Prostate gland (tissue), 2 donors: ENCODE measurements at regions not wholly inside any gene's neighbourhood (a gene's known extent, or its start where the extent isn't known, plus 50 kb on each side); places are given as distances from the start of the nearest gene placed in this dataset.

Experiments
- DNase-seq: peaks from one replicate; pipeline ENCODE4 v3.0.0-alpha.2; 2019; ENCODE audit warnings: low spot score
- H3K27ac ChIP-seq, 2 donors: fragments of 200-600 bp; sonication (generic); 2 replicates each; pipeline ENCODE4 v1.5.1; 2017 to 2019
- H3K27me3 ChIP-seq: fragments of 200-600 bp; sonication (generic); replicated peaks from 2 replicates; pipeline ENCODE4 v1.5.1; 2019; ENCODE audit not compliant: insufficient read depth
- H3K36me3 ChIP-seq, 2 donors: fragments of 200-600 bp; sonication (generic); 1 replicate in 1 of 2; 2 replicates in 1 of 2; pipeline versions ENCODE4 v1.5.1 to v1.8.1; 2017 to 2019
- H3K4me1 ChIP-seq: fragments of 200-600 bp; sonication (generic); replicated peaks from 2 replicates; pipeline ENCODE4 v1.5.1; 2019
- H3K4me3 ChIP-seq, 2 donors: fragments of 200-600 bp; sonication (generic); 2 replicates each; pipeline ENCODE4 v1.5.1; 2017 to 2019
- H3K9me3 ChIP-seq: fragments of 200-600 bp; sonication (generic); 2 replicates; pipeline ENCODE4 v1.5.1; 2017
- POLR2A ChIP-seq: fragments of 450-650 bp; IDR thresholded peaks from one replicate; pipeline ENCODE4 v1.6.1; 2016; ENCODE audit warnings: antibody characterized with exemption, mild to moderate bottlenecking
- POLR2AphosphoS5 ChIP-seq: sonication (generic); formaldehyde crosslinking; IDR thresholded peaks from one replicate; pipeline ENCODE4 v1.6.1; 2017; ENCODE audit warnings: antibody characterized with exemption
- WGBS: methylation state at CpG from one replicate; pipeline ENCODE4 v1.1.5; 2018; 5-methylcytosine and 5-hydroxymethylcytosine counted together
- intact Hi-C: fragments of 100-400 bp; cut with DNase I; formaldehyde crosslinking; loops from one replicate; pipeline ENCODE4 v1.14.2; 2022
- TF ChIP-seq, protein P1 (sequence below), 4 experiments: fragments of 200-600 bp in 2 of 4; fragments of 450-650 bp in 2 of 4; sonication (generic) in 2 of 4; IDR thresholded peaks; 1 replicate in 3 of 4; 2 replicates in 1 of 4; pipeline ENCODE4 v1.5.1; 2016 to 2019; ENCODE audit warnings: antibody characterized with exemption in 4 of 4, mild to moderate bottlenecking in 2 of 4, moderate library complexity in 2 of 4

DNA sequence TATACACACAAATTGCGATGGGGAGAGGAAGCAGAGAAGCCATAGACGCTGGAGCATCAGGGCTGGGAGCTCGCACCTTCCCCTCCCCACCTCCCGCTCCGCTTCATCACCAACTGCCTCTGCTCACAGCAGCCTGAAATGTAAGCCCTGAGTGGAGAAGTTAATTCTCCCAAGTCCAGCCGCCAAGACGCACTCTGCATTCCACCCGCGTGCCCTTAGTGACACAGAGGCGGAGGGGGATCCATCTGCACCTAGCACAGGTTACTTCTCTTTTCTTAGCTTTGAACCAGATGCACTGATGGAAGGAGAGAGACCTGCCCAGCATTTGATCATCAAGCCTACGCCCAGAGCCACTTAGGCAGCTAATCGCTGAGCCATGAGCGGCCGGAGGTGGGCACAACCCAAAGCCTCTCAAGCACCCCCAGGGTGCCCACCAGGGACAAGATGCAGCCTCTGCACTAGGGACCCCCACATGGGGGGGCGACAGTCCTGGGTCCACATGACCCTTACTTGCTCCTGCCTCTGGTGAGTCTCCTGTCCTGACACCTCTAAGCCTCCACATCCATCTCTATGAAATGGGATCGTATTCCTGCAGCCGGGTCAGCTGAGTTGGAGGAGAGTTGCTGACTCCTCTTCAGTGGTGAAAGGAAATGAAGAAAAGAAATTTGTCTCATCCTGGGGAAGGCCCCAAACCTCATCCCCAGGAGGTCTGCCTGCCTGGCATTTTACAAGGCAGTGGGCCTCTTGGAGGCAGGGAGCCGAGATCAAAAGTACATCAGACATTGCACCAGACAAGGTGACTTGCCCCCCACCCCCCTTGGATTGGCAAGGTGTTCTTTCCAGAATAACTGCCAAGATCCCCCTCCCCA, 316.2 kb downstream of the MATN1 start:
- no peak overlapping the region for H3K27ac ChIP-seq
- no peak for DNase-seq
- H3K9me3 ChIP-seq = no peaks in the 10 kb centered on the region
- no peaks in the 10 kb centered on the region for H3K4me1 ChIP-seq
- TF ChIP-seq, protein P1, sequence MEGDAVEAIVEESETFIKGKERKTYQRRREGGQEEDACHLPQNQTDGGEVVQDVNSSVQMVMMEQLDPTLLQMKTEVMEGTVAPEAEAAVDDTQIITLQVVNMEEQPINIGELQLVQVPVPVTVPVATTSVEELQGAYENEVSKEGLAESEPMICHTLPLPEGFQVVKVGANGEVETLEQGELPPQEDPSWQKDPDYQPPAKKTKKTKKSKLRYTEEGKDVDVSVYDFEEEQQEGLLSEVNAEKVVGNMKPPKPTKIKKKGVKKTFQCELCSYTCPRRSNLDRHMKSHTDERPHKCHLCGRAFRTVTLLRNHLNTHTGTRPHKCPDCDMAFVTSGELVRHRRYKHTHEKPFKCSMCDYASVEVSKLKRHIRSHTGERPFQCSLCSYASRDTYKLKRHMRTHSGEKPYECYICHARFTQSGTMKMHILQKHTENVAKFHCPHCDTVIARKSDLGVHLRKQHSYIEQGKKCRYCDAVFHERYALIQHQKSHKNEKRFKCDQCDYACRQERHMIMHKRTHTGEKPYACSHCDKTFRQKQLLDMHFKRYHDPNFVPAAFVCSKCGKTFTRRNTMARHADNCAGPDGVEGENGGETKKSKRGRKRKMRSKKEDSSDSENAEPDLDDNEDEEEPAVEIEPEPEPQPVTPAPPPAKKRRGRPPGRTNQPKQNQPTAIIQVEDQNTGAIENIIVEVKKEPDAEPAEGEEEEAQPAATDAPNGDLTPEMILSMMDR (IDR thresholded peaks at IDR 0.05) = no peak
- TF ChIP-seq POLR2AphosphoS5 (no peak), POLR2A (no peak)
- H3K27me3 ChIP-seq = no peaks in the 10 kb centered on the region
- intact Hi-C loops = no loop called here
- no peak overlapping the region for H3K4me3 ChIP-seq
- no peaks in the 10 kb centered on the region for H3K36me3 ChIP-seq
- 61% methylated on average over 18 of the region's 18 CpGs for WGBS

DNA sequence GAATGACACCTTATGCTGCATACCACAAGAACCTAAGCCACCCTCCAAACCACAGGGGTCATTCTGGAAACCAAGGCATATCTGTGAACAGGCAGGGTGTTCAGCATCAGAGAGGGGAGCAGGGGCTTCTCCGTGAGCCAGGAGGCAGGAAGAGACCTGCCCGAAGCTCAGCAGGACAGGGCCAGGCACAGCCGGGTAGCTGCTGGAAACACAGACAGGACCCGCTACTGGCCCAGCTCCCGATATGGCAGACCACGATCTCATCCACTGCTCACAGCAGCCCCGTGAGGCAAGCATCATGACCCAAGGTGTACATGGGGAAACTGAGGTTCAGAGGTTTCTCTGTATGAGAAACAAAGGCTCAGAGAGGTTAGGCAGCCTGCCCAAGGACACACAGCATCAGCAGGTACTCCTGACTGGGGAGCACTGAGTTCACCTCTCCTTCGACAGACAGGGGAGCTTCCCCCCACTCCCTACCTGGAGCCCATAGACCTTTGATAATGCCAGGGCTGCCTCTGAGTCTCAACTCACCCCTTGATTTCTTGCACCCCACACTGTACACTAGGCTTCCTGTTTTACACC, 317.7 kb downstream of the MATN1 start:
- no peaks in the 10 kb centered on the region for H3K27me3 ChIP-seq
- H3K9me3 ChIP-seq = no peaks in the 10 kb centered on the region
- no peaks in the 10 kb centered on the region for H3K36me3 ChIP-seq
- intact Hi-C loops = no loop called here
- no peak for DNase-seq
- no peak overlapping the region for H3K4me3 ChIP-seq
- no peak for TF ChIP-seq POLR2A
- TF ChIP-seq POLR2AphosphoS5 = no peak
- TF ChIP-seq, protein P1 (IDR thresholded peaks at IDR 0.05) = no peak
- H3K27ac ChIP-seq = no peak overlapping the region
- WGBS = 58% methylated on average over 8 of the region's 8 CpGs
- H3K4me1 ChIP-seq = no peaks in the 10 kb centered on the region

DNA sequence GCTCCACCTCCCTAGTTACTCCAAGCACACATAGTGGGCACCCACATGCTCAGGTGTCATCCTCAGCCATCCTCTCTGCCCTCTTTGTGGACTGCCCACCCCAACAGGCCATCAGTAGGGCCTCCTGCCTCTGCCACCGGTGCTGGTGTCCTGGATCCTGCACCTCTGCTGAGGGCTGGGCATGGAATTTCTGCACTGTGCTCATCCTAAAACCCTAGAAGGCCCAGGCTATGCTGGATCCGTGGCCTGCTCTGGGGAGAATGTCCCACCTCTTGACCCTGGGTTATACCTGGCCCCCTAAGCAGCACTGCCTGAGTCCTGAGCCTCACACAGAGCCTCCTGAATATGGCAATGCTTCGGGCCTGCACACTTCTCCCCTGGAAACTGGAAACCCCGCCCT, 318.3 kb downstream of the MATN1 start:
- no peak for DNase-seq
- WGBS = 86% methylated on average over 4 of the region's 4 CpGs

DNA sequence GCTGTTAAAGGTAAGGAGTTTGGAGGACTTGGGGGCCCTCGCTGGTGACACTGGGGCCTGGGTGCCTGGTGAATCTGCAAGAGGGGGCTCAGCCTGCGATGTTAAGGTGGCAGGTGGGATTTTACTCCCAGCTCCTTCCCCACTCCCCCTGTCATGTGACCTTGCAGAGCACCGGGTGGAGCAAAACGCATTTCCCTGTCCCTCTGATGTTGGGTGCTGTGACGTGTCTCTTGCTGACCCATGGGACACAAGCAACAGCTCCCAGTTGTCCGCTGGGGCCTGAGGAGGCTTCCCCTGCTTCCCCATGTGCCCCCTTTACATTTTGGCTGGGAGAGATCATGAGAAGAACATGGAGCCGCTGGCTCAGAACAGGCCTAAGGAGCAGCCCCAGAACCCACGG, 319.0 kb downstream of the MATN1 start:
- no peak for DNase-seq
- Histone ChIP-seq H3K36me3 (no peaks in the 10 kb centered on the region), H3K9me3 (no peaks in the 10 kb centered on the region), H3K27ac (no peak overlapping the region), H3K4me3 (no peak overlapping the region), H3K27me3 (no peaks in the 10 kb centered on the region), H3K4me1 (no peaks in the 10 kb centered on the region)
- WGBS = 79% methylated on average over 8 of the region's 8 CpGs
- intact Hi-C loops = no loop called here
- TF ChIP-seq POLR2AphosphoS5 (no peak), POLR2A (no peak)
- TF ChIP-seq, protein P1 (IDR thresholded peaks at IDR 0.05) = no peak

More for the DNA sequence above, 318.3 kb downstream of the MATN1 start:
- Histone ChIP-seq H3K9me3 (no peaks in the 10 kb centered on the region), H3K27ac (no peak overlapping the region), H3K27me3 (no peaks in the 10 kb centered on the region), H3K4me3 (no peak overlapping the region), H3K4me1 (no peaks in the 10 kb centered on the region), H3K36me3 (no peaks in the 10 kb centered on the region)
- intact Hi-C loops = no loop called here
- TF ChIP-seq, protein P1 (IDR thresholded peaks at IDR 0.05) = no peak
- TF ChIP-seq POLR2AphosphoS5 = no peak
- no peak for TF ChIP-seq POLR2A

DNA sequence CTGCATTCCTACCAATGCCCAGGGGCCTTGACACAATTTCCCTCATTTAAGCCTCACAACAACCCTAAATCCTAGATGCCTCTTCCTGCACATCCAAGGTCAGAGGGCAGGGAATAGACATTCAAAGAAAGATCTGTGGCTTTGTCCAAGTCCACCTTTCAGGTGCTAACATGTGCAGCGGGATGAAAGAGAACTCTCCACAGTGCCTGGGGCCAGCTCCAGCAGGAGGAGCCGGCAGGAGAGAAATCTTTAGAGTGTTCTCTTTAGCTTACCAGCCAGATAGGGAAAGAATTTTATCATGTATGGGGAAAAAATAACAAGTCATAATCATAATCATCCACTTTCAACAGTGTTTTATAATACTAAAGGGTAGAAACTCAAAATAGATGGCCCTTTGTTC, 319.7 kb downstream of the MATN1 start:
- TF ChIP-seq, protein P1 (IDR thresholded peaks at IDR 0.05) = no peak
- no peak for TF ChIP-seq POLR2A
- no peak for TF ChIP-seq POLR2AphosphoS5
- no peak for DNase-seq
- 58% methylated on average over 2 of the region's 2 CpGs for WGBS
- H3K4me1 ChIP-seq = no peaks in the 10 kb centered on the region
- H3K4me3 ChIP-seq = no peak overlapping the region
- no peak overlapping the region for H3K27ac ChIP-seq
- intact Hi-C loops = no loop called here
- H3K36me3 ChIP-seq = no peaks in the 10 kb centered on the region
- H3K27me3 ChIP-seq = no peaks in the 10 kb centered on the region
- no peaks in the 10 kb centered on the region for H3K9me3 ChIP-seq
